Chondrocyte (in vitro differentiated cells): ENCODE measurements at regions not wholly inside any gene's neighbourhood (a gene's known extent, or its start where the extent isn't known, plus 50 kb on each side); places are given as distances from the start of the nearest gene placed in this dataset.
"Not testable (repeated sequence)": the region's sequence is repeated elsewhere in the genome, so short reads cannot be mapped to it uniquely, and the experiment has no call there.

Experiments used
- DNase-seq: peaks from one replicate; pipeline ENCODE4 v3.0.0; 2021; ENCODE audit warnings: mixed read lengths, low spot score
- H3K27ac Mint-ChIP-seq: one replicate; pipeline ENCODE4 v1.8.0; 2021; ENCODE audit warnings: mild to moderate bottlenecking, moderate library complexity, mixed read lengths; ENCODE audit not compliant: unreplicated experiment
- H3K27me3 Mint-ChIP-seq: 2 replicates; pipeline ENCODE4 v1.8.0; 2021; ENCODE audit warnings: low read depth, mixed read lengths
- H3K36me3 Mint-ChIP-seq: 2 replicates; pipeline ENCODE4 v1.8.0; 2021; ENCODE audit warnings: low read depth, mixed read lengths
- H3K4me1 Mint-ChIP-seq: 2 replicates; pipeline ENCODE4 v1.8.0; 2021; ENCODE audit warnings: low read depth, mild to moderate bottlenecking, mixed read lengths
- H3K4me3 Mint-ChIP-seq: one replicate; pipeline ENCODE4 v1.8.0; 2021; ENCODE audit warnings: mild to moderate bottlenecking, moderate library complexity, mixed read lengths; ENCODE audit not compliant: unreplicated experiment
- H3K9me3 Mint-ChIP-seq: 2 replicates; pipeline ENCODE4 v1.8.0; 2021; ENCODE audit warnings: low read depth, mixed read lengths
- TF ChIP-seq, protein P1 (sequence below): fragments of 200-600 bp; sonication (generic); IDR thresholded peaks from 2 replicates; pipeline ENCODE4 v1.5.0; 2021; ENCODE audit warnings: antibody characterized with exemption, mild to moderate bottlenecking, moderate library complexity

DNA sequence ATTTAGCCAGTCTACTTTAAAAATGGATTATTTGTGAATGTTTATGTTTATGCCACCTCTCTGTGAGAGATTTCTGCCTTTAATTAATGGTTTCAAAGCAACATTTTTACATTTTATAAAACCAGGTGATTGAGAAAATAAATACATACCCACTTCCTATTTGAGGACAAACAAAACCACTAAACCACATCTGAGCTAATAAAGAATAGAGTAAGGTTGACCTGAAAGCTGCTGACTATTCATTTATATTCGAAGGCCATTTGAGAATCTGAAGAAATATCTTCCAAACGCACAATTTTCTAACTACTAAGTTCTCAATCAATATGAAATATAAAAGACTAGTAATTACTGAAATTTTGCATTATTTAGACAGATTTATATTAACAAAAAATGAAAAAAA lies 705.1 kb downstream of the XPNPEP1 start:
- Mint-ChIP-seq H3K9me3 (no peaks in the 10 kb centered on the region), H3K27me3 (peaks cover 7% of the 10 kb centered on the region), H3K4me3 (no peak overlapping the region), H3K4me1 (no peaks in the 10 kb centered on the region), H3K36me3 (no peaks in the 10 kb centered on the region), H3K27ac (no peak overlapping the region)
- DNase-seq = no peak
- TF ChIP-seq, protein P1, sequence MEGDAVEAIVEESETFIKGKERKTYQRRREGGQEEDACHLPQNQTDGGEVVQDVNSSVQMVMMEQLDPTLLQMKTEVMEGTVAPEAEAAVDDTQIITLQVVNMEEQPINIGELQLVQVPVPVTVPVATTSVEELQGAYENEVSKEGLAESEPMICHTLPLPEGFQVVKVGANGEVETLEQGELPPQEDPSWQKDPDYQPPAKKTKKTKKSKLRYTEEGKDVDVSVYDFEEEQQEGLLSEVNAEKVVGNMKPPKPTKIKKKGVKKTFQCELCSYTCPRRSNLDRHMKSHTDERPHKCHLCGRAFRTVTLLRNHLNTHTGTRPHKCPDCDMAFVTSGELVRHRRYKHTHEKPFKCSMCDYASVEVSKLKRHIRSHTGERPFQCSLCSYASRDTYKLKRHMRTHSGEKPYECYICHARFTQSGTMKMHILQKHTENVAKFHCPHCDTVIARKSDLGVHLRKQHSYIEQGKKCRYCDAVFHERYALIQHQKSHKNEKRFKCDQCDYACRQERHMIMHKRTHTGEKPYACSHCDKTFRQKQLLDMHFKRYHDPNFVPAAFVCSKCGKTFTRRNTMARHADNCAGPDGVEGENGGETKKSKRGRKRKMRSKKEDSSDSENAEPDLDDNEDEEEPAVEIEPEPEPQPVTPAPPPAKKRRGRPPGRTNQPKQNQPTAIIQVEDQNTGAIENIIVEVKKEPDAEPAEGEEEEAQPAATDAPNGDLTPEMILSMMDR = no peak

- Mint-ChIP-seq H3K9me3 (no peaks in the 10 kb centered on the region), H3K4me1 (no peaks in the 10 kb centered on the region), H3K27me3 (peaks cover 11% of the 10 kb centered on the region), H3K27ac (no peak overlapping the region), H3K4me3 (no peak overlapping the region), H3K36me3 (no peaks in the 10 kb centered on the region)
- TF ChIP-seq, protein P1 = no peak
- no peak for DNase-seq
These were observed 707.8 kb downstream of the XPNPEP1 start for GRCh38 chr10:109215291-109216075.

GRCh38 chr10:109214891-109215290 lies 708.4 kb downstream of the XPNPEP1 start:
- not testable (repeated sequence) for H3K9me3 Mint-ChIP-seq, H3K4me1 Mint-ChIP-seq, H3K27ac Mint-ChIP-seq, DNase-seq, H3K36me3 Mint-ChIP-seq, H3K4me3 Mint-ChIP-seq
- peaks cover 11% of the 10 kb centered on the region for H3K27me3 Mint-ChIP-seq

- no peak overlapping the region for H3K27ac Mint-ChIP-seq
- H3K4me1 Mint-ChIP-seq = no peaks in the 10 kb centered on the region
These were observed 716.0 kb downstream of the XPNPEP1 start for GRCh38 chr10:109207361-109207760.

GRCh38 chr10:109205929-109206585 lies 717.3 kb downstream of the XPNPEP1 start:
- Mint-ChIP-seq H3K9me3 (no peaks in the 10 kb centered on the region), H3K27ac (no peak overlapping the region), H3K27me3 (no peaks in the 10 kb centered on the region), H3K36me3 (no peaks in the 10 kb centered on the region), H3K4me3 (no peak overlapping the region), H3K4me1 (no peaks in the 10 kb centered on the region)
- TF ChIP-seq, protein P1 = no peak
- DNase-seq = no peak

More at GRCh38 chr10:109207361-109207760, 716.0 kb downstream of the XPNPEP1 start:
- peaks cover 4% of the 10 kb centered on the region for H3K27me3 Mint-ChIP-seq
- no peaks in the 10 kb centered on the region for H3K9me3 Mint-ChIP-seq
- H3K4me3 Mint-ChIP-seq = no peak overlapping the region
- no peak for DNase-seq
- H3K36me3 Mint-ChIP-seq = no peaks in the 10 kb centered on the region
- TF ChIP-seq, protein P1 = no peak
